GM19372 (cell line): ENCODE measurements at regions not wholly inside any gene's neighbourhood (a gene's known extent, or its start where the extent isn't known, plus 50 kb on each side); places are given as distances from the start of the nearest gene placed in this dataset.
"Not testable (repeated sequence)": the region's sequence is repeated elsewhere in the genome, so short reads cannot be mapped to it uniquely, and the experiment has no call there.

ENCODE experiments used
- ATAC-seq: cut with Tn5 transposase; IDR thresholded peaks from one replicate; pipeline ENCODE4 v1.9.1; 2021; ENCODE audit warnings: mild to moderate bottlenecking, low read depth, moderate library complexity; ENCODE audit not compliant: unreplicated experiment

GRCh38 chr20:6693808-6694198 is 73.7 kb upstream of the BMP2 start:
- ATAC-seq, result not testable (repeated sequence)

- no peak for ATAC-seq
Observed at GRCh38 chr20:6693178-6693807, 74.2 kb upstream of the BMP2 start.

GRCh38 chr20:6692566-6693173 is 74.8 kb upstream of the BMP2 start:
- no peak for ATAC-seq

GRCh38 chr20:6691516-6691915 is 76.0 kb upstream of the BMP2 start:
- no peak for ATAC-seq

GRCh38 chr20:6689339-6689973 is 78.0 kb upstream of the BMP2 start:
- ATAC-seq, result no peak

- ATAC-seq, result peak; percentile 70
Observed at GRCh38 chr20:6686171-6686570, 81.3 kb upstream of the BMP2 start.

GRCh38 chr20:6685626-6686025 is 81.9 kb upstream of the BMP2 start:
- ATAC-seq, result no peak

- no peak for ATAC-seq
Observed at GRCh38 chr20:6685181-6685582, 82.3 kb upstream of the BMP2 start.

- ATAC-seq, result no peak
Observed at GRCh38 chr20:6683021-6683977, 84.2 kb upstream of the BMP2 start.

- no peak for ATAC-seq
Observed at GRCh38 chr20:6680854-6681253, 86.6 kb upstream of the BMP2 start.

GRCh38 chr20:6680441-6680840 is 87.0 kb upstream of the BMP2 start:
- no peak for ATAC-seq

- ATAC-seq, result no peak
Observed at GRCh38 chr20:6679086-6679485, 88.4 kb upstream of the BMP2 start.

GRCh38 chr20:6678101-6678500 is 89.4 kb upstream of the BMP2 start:
- ATAC-seq, result no peak

GRCh38 chr20:6674831-6675230 is 92.7 kb upstream of the BMP2 start:
- no peak for ATAC-seq

- ATAC-seq, result no peak
Observed at GRCh38 chr20:6673071-6673470, 94.4 kb upstream of the BMP2 start.

GRCh38 chr20:6671829-6672228 is 95.7 kb upstream of the BMP2 start:
- ATAC-seq, result no peak

- no peak for ATAC-seq
Observed at GRCh38 chr20:6668546-6668945, 98.9 kb upstream of the BMP2 start.

- ATAC-seq, result no peak
Observed at GRCh38 chr20:6665621-6666355, 101.7 kb upstream of the BMP2 start.

- ATAC-seq, result no peak
Observed at GRCh38 chr20:6665161-6665560, 102.3 kb upstream of the BMP2 start.

GRCh38 chr20:6664574-6664973 is 102.9 kb upstream of the BMP2 start:
- no peak for ATAC-seq
